SK-N-SH (cell line): ENCODE measurements at regions not wholly inside any gene's neighbourhood (a gene's known extent, or its start where the extent isn't known, plus 50 kb on each side); places are given as distances from the start of the nearest gene placed in this dataset.

Experiments used
- CTCF ChIA-PET: fragments of 300-600, 350-600 bp; formaldehyde crosslinking; extraction: SDS; loops from one replicate; lab custom pipeline; 2021; lab: Yijun Ruan, JAX
- POLR2A ChIA-PET: fragments of 350-600 bp; sonication (Branson Sonifier 250); formaldehyde crosslinking; extraction: SDS; loops from one replicate; lab custom pipeline; 2020; ENCODE audit warnings: antibody characterized with exemption, inconsistent platforms; lab: Yijun Ruan, JAX
- DNase-seq: peaks from one replicate; pipeline ENCODE4 v3.0.0; 2012
- H2AFZ ChIP-seq: fragments of 200-600 bp; sonication (generic); 2 replicates; pipeline ENCODE4 v1.8.1; 2016; ENCODE audit warnings: antibody characterized with exemption, mild to moderate bottlenecking, low read depth
- H3F3A ChIP-seq: fragments of 200-600 bp; sonication (generic); replicated peaks from 2 replicates; pipeline ENCODE3; 2016; ENCODE audit warnings: antibody characterized with exemption, mild to moderate bottlenecking; ENCODE audit not compliant: insufficient read depth
- H3K27ac ChIP-seq, 2 experiments: fragments of 200-500 bp in 1 of 2; fragments of 200-600 bp in 1 of 2; sonication (Bioruptor generic) in 1 of 2; sonication (generic), shearing (Covaris generic) in 1 of 2; 2 replicates each; pipeline versions ENCODE4 v1.5.1 to v1.6.1; 2014 to 2016; ENCODE audit warnings: low read depth in 2 of 2, inconsistent platforms in 1 of 2, low read length in 1 of 2, mild to moderate bottlenecking in 1 of 2, mixed read lengths in 1 of 2
- H3K27me3 ChIP-seq: fragments of 200-600 bp; sonication (generic), shearing (Covaris generic); 2 replicates; pipeline ENCODE4 v1.6.1; 2016; ENCODE audit warnings: mixed run types; ENCODE audit not compliant: insufficient read depth
- H3K36me3 ChIP-seq, 2 experiments: fragments of 200-500 bp in 1 of 2; fragments of 200-600 bp in 1 of 2; sonication (Bioruptor generic) in 1 of 2; sonication (generic) in 1 of 2; replicated peaks in 1 of 2; 2 replicates each; pipeline versions ENCODE3 to v1.5.1; 2014 to 2016; ENCODE audit warnings: low read length in 1 of 2, mild to moderate bottlenecking in 1 of 2; ENCODE audit not compliant: insufficient read depth in 2 of 2, control insufficient read depth in 1 of 2
- H3K4me1 ChIP-seq, 2 experiments: fragments of 200-500 bp in 1 of 2; fragments of 200-600 bp in 1 of 2; sonication (Bioruptor generic) in 1 of 2; sonication (generic), shearing (Covaris generic) in 1 of 2; 2 replicates each; pipeline versions ENCODE4 v1.5.1 to v1.6.1; 2014 to 2016; ENCODE audit warnings: low read depth in 1 of 2, low read length in 1 of 2, mixed run types in 1 of 2; ENCODE audit not compliant: insufficient read depth in 2 of 2, control insufficient read depth in 1 of 2
- H3K4me2 ChIP-seq: fragments of 200-600 bp; sonication (generic), shearing (Covaris generic); 2 replicates; pipeline ENCODE4 v1.6.1; 2017; ENCODE audit warnings: mixed run types
- H3K4me3 ChIP-seq, 2 experiments: fragments of 200-500 bp in 1 of 2; fragments of 200-600 bp in 1 of 2; sonication (Bioruptor generic) in 1 of 2; sonication (generic), shearing (Covaris generic) in 1 of 2; 2 replicates each; pipeline versions ENCODE4 v1.5.1 to v1.8.1; 2014 to 2016; ENCODE audit warnings: low read depth in 2 of 2, inconsistent platforms in 1 of 2, low read length in 1 of 2, mild to moderate bottlenecking in 1 of 2, mixed read lengths in 1 of 2, moderate library complexity in 1 of 2
- H3K79me2 ChIP-seq: fragments of 200-600 bp; sonication (generic); 2 replicates; pipeline ENCODE4 v1.8.1; 2017; ENCODE audit warnings: mild to moderate bottlenecking; ENCODE audit not compliant: insufficient read depth
- H3K9ac ChIP-seq: fragments of 200-600 bp; sonication (generic); 2 replicates; pipeline ENCODE4 v1.6.1; 2017; ENCODE audit warnings: mixed run types
- H3K9me2 ChIP-seq: fragments of 200-600 bp; sonication (generic); 2 replicates; pipeline ENCODE4 v1.6.1; 2017; ENCODE audit warnings: mixed run types
- H3K9me3 ChIP-seq: fragments of 200-600 bp; sonication (generic); 2 replicates; pipeline ENCODE4 v1.6.1; 2017; ENCODE audit warnings: mixed run types, mild to moderate bottlenecking, moderate library complexity
- H4K20me1 ChIP-seq: fragments of 200-600 bp; sonication (generic); 2 replicates; pipeline ENCODE4 v1.6.1; 2017; ENCODE audit warnings: mild to moderate bottlenecking, mixed run types; ENCODE audit not compliant: insufficient read depth
- FOXJ3 ChIP-seq: sonication (generic); formaldehyde crosslinking; IDR thresholded peaks from 2 replicates; pipeline ENCODE4 v1.5.1; 2020; ENCODE audit warnings: mild to moderate bottlenecking, missing genetic modification reagents
- FOXM1 ChIP-seq: IDR thresholded peaks from 2 replicates; pipeline ENCODE4 v1.4.0; 2012; ENCODE audit warnings: low read depth, mild to moderate bottlenecking
- IRF3 ChIP-seq: fragments of 150-350 bp; IDR thresholded peaks from 2 replicates; pipeline ENCODE4 v1.6.1; 2016; ENCODE audit warnings: mild to moderate bottlenecking, low read depth, low read length
- MEF2A ChIP-seq: IDR thresholded peaks from 2 replicates; pipeline ENCODE4 v1.4.0; 2012; ENCODE audit warnings: low read depth, borderline replicate concordance
- NRF1 ChIP-seq: IDR thresholded peaks from 2 replicates; pipeline ENCODE4 v1.6.1; 2012; ENCODE audit warnings: low read depth, mild to moderate bottlenecking, low read length
- SIN3A ChIP-seq: IDR thresholded peaks from 2 replicates; pipeline ENCODE4 v1.6.1; 2012; ENCODE audit warnings: low read depth, mild to moderate bottlenecking, low read length, moderate library complexity, borderline replicate concordance
- SMC3 ChIP-seq: IDR thresholded peaks from 2 replicates; pipeline ENCODE4 v1.6.1; 2012; ENCODE audit warnings: low read depth, low read length, improper control_type of control experiment
- TAF1 ChIP-seq: IDR thresholded peaks from 2 replicates; pipeline ENCODE4 v1.6.1; 2012; ENCODE audit warnings: low read depth, mild to moderate bottlenecking, low read length, moderate library complexity, borderline replicate concordance
- TCF12 ChIP-seq: IDR thresholded peaks from 2 replicates; pipeline ENCODE4 v1.4.0; 2012
- TEAD4 ChIP-seq: IDR thresholded peaks from 2 replicates; pipeline ENCODE4 v1.4.0; 2012; ENCODE audit warnings: mild to moderate bottlenecking, borderline replicate concordance; ENCODE audit not compliant: insufficient read depth
- USF1 ChIP-seq: IDR thresholded peaks from 2 replicates; pipeline ENCODE4 v1.4.0; 2012; ENCODE audit warnings: low read depth, borderline replicate concordance
- WGBS: methylation state at CpG from one replicate; pipeline ENCODE4 v1.1.6; 2017; ENCODE audit warnings: low lambda C conversion rate; 5-methylcytosine and 5-hydroxymethylcytosine counted together
- TF ChIP-seq, protein P1 (sequence below): IDR thresholded peaks from 2 replicates; pipeline ENCODE4 v1.6.1; 2012; ENCODE audit warnings: mild to moderate bottlenecking, low read depth, low read length, moderate library complexity
- TF ChIP-seq, protein P2 (sequence below): IDR thresholded peaks from 2 replicates; pipeline ENCODE4 v1.4.0; 2012; ENCODE audit warnings: low read depth, borderline replicate concordance
- TF ChIP-seq, protein P3 (sequence below): IDR thresholded peaks from 2 replicates; pipeline ENCODE4 v1.4.0; 2012; ENCODE audit warnings: low read depth

DNA sequence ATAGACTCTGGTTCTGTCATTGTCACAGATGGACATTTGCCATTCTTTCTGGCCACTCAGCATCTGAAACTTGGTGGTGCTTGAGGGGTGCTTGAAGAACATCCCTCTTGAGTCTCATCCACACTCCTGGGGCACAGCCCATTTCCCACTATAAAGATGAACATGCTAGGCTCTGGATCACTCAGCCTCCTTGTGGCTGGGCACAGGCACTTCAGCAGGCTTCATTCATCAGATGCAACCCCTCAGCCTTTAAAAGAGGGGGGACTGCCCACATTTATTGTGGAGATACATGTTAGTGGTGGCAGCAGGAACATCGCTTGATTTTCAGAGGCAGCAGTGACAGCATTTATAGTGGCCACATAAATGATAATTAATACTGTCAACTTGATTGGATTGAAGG is 124.7 kb upstream of the NIPBL start:
- ChIA-PET CTCF (no interaction called here), POLR2A (no interaction called here)
- Histone ChIP-seq H3K9me3 (no peaks in the 10 kb centered on the region), H3F3A (no peaks in the 10 kb centered on the region), H3K4me1 (no peaks in the 10 kb centered on the region), H2AFZ (no peak overlapping the region), H3K9me2 (no peaks in the 10 kb centered on the region), H3K36me3 (no peaks in the 10 kb centered on the region), H3K27ac (no peak overlapping the region), H3K27me3 (peaks cover 54% of the 10 kb centered on the region), H4K20me1 (no peaks in the 10 kb centered on the region), H3K4me3 (no peak overlapping the region), H3K9ac (no peak overlapping the region), H3K79me2 (no peaks in the 10 kb centered on the region), H3K4me2 (no peak overlapping the region)
- WGBS: 38% methylated on average over 1 of the region's 1 CpG
- DNase-seq: no peak
- TF ChIP-seq USF1 (no peak), NRF1 (no peak)

- Histone ChIP-seq H3K79me2 (no peaks in the 10 kb centered on the region), H3K4me1 (no peaks in the 10 kb centered on the region), H3K9me3 (no peaks in the 10 kb centered on the region), H3K9ac (no peak overlapping the region), H3K4me2 (no peak overlapping the region), H3K4me3 (no peak overlapping the region), H3K36me3 (no peaks in the 10 kb centered on the region), H3K27me3 (peaks cover 44% of the 10 kb centered on the region), H4K20me1 (no peaks in the 10 kb centered on the region), H3K27ac (no peak overlapping the region), H2AFZ (no peak overlapping the region), H3K9me2 (no peaks in the 10 kb centered on the region), H3F3A (no peaks in the 10 kb centered on the region)
- CTCF ChIA-PET: interaction anchor here (1.0 to 1.3 kb wide), 4 partner anchors 11 to 115 kb away, joined by 3 to 6 read pairs (median 3); no protein-coding TSS in a partner anchor
- POLR2A ChIA-PET: no interaction called here
- DNase-seq: no peak
- TF ChIP-seq TCF12 (no peak), MEF2A (no peak)
- WGBS: 16% methylated on average over 3 of the region's 3 CpGs
These were observed 121.2 kb upstream of the NIPBL start for GRCh38 chr5:36755342-36755741.

DNA sequence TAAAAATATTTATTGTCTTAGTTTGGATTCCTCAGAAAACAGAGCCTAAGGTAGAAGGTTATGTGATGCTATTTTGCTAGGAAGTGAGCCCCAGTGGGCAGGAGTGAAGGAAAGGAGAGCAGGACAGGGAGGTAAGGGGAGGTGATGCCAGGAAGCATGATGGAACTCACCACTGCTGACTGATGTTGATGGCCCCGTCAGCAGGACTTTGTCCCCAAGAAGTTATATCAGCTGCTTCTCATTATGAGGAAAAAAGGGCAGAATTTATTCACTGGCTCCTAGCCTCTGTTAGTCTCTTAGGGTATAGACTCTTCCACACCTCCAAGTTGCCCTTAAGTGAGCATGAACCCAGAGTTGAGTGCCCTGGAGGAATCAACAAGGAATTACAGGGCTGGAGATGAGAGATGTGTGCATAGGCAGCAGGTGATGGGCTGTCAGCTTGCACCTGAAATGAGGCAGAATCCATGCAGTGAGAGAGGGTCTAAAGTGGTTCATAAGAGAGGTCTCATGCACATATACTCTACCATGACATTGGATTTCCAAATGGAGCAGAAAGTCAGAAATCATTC is 120.6 kb upstream of the NIPBL start:
- H3K4me3 ChIP-seq: no peak overlapping the region
- no peak overlapping the region for H3K4me2 ChIP-seq
- H4K20me1 ChIP-seq: no peaks in the 10 kb centered on the region
- H3F3A ChIP-seq: no peaks in the 10 kb centered on the region
- H3K9me3 ChIP-seq: no peaks in the 10 kb centered on the region
- H3K9ac ChIP-seq: no peak overlapping the region
- H3K36me3 ChIP-seq: no peaks in the 10 kb centered on the region
- CTCF ChIA-PET: interaction anchor here (1.3 kb wide), 1 partner anchor 11 kb away, joined by 6 read pairs; no protein-coding TSS in a partner anchor
- H3K9me2 ChIP-seq: no peaks in the 10 kb centered on the region
- H3K27ac ChIP-seq: no peak overlapping the region
- H2AFZ ChIP-seq: no peak overlapping the region
- peaks cover 38% of the 10 kb centered on the region for H3K27me3 ChIP-seq
- WGBS: 0% methylated on average over 1 of the region's 1 CpG
- H3K79me2 ChIP-seq: no peaks in the 10 kb centered on the region
- POLR2A ChIA-PET: no interaction called here
- DNase-seq: no peak
- H3K4me1 ChIP-seq: no peaks in the 10 kb centered on the region
- TF ChIP-seq IRF3 (no peak), TAF1 (no peak), FOXM1 (no peak), SIN3A (no peak), FOXJ3 (CRISPR knock-in tag) (no peak), SMC3 (no peak), TEAD4 (no peak)
- TF ChIP-seq, protein P1, sequence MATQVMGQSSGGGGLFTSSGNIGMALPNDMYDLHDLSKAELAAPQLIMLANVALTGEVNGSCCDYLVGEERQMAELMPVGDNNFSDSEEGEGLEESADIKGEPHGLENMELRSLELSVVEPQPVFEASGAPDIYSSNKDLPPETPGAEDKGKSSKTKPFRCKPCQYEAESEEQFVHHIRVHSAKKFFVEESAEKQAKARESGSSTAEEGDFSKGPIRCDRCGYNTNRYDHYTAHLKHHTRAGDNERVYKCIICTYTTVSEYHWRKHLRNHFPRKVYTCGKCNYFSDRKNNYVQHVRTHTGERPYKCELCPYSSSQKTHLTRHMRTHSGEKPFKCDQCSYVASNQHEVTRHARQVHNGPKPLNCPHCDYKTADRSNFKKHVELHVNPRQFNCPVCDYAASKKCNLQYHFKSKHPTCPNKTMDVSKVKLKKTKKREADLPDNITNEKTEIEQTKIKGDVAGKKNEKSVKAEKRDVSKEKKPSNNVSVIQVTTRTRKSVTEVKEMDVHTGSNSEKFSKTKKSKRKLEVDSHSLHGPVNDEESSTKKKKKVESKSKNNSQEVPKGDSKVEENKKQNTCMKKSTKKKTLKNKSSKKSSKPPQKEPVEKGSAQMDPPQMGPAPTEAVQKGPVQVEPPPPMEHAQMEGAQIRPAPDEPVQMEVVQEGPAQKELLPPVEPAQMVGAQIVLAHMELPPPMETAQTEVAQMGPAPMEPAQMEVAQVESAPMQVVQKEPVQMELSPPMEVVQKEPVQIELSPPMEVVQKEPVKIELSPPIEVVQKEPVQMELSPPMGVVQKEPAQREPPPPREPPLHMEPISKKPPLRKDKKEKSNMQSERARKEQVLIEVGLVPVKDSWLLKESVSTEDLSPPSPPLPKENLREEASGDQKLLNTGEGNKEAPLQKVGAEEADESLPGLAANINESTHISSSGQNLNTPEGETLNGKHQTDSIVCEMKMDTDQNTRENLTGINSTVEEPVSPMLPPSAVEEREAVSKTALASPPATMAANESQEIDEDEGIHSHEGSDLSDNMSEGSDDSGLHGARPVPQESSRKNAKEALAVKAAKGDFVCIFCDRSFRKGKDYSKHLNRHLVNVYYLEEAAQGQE: no peak
- TF ChIP-seq, protein P2, sequence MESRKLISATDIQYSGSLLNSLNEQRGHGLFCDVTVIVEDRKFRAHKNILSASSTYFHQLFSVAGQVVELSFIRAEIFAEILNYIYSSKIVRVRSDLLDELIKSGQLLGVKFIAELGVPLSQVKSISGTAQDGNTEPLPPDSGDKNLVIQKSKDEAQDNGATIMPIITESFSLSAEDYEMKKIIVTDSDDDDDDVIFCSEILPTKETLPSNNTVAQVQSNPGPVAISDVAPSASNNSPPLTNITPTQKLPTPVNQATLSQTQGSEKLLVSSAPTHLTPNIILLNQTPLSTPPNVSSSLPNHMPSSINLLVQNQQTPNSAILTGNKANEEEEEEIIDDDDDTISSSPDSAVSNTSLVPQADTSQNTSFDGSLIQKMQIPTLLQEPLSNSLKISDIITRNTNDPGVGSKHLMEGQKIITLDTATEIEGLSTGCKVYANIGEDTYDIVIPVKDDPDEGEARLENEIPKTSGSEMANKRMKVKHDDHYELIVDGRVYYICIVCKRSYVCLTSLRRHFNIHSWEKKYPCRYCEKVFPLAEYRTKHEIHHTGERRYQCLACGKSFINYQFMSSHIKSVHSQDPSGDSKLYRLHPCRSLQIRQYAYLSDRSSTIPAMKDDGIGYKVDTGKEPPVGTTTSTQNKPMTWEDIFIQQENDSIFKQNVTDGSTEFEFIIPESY: no peak
- TF ChIP-seq, protein P3, sequence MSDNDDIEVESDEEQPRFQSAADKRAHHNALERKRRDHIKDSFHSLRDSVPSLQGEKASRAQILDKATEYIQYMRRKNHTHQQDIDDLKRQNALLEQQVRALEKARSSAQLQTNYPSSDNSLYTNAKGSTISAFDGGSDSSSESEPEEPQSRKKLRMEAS: no peak
